Mesendoderm (in vitro differentiated cells): ENCODE measurements at regions not wholly inside any gene's neighbourhood (a gene's known extent, or its start where the extent isn't known, plus 50 kb on each side); places are given as distances from the start of the nearest gene placed in this dataset.
"Not testable (repeated sequence)": the region's sequence is repeated elsewhere in the genome, so short reads cannot be mapped to it uniquely, and the experiment has no call there.

Source experiments
- DNase-seq: peaks from one replicate; pipeline ENCODE4 v3.0.0; 2013
- H2AK5ac ChIP-seq: 2 replicates; pipeline ENCODE4 v1.6.1; 2013; ENCODE audit warnings: low read length, inconsistent platforms
- H2BK120ac ChIP-seq: 2 replicates; pipeline ENCODE4 v1.6.1; 2013; ENCODE audit warnings: low read depth, mild to moderate bottlenecking, low read length, moderate library complexity, mixed read lengths
- H2BK15ac ChIP-seq: replicated peaks from 2 replicates; pipeline ENCODE4 v1.6.1; 2013; ENCODE audit warnings: low read depth, mild to moderate bottlenecking, moderate library complexity
- H2BK5ac ChIP-seq: 2 replicates; pipeline ENCODE4 v1.6.1; 2013; ENCODE audit warnings: low read length, inconsistent platforms
- H3K18ac ChIP-seq: 2 replicates; pipeline ENCODE4 v1.6.1; 2013; ENCODE audit warnings: mild to moderate bottlenecking, low read length, mixed read lengths
- H3K23ac ChIP-seq: one replicate; pipeline ENCODE4 v1.6.1; 2013; ENCODE audit warnings: low read length
- H3K27ac ChIP-seq: 2 replicates; pipeline ENCODE4 v1.5.1; 2013; ENCODE audit warnings: low read depth, mild to moderate bottlenecking, inconsistent platforms, low read length, moderate library complexity
- H3K27me3 ChIP-seq: 2 replicates; pipeline ENCODE4 v1.6.1; 2013; ENCODE audit warnings: low read length, control low read depth, mild to moderate bottlenecking, inconsistent platforms; ENCODE audit not compliant: insufficient read depth, poor library complexity
- H3K36me3 ChIP-seq: 2 replicates; pipeline ENCODE4 v1.6.1; 2013; ENCODE audit warnings: low read length, inconsistent platforms; ENCODE audit not compliant: control insufficient read depth, insufficient read depth
- H3K4ac ChIP-seq: one replicate; pipeline ENCODE4 v1.6.1; 2013; ENCODE audit warnings: low read depth, mild to moderate bottlenecking, low read length, moderate library complexity
- H3K4me1 ChIP-seq: 2 replicates; pipeline ENCODE4 v1.6.1; 2013; ENCODE audit warnings: low read depth, low read length, inconsistent platforms; ENCODE audit not compliant: control insufficient read depth
- H3K4me2 ChIP-seq: 2 replicates; pipeline ENCODE4 v1.6.1; 2013; ENCODE audit warnings: low read length
- H3K4me3 ChIP-seq: 2 replicates; pipeline ENCODE4 v1.5.1; 2013; ENCODE audit warnings: mild to moderate bottlenecking, low read length
- H3K56ac ChIP-seq: one replicate; pipeline ENCODE4 v1.6.1; 2013; ENCODE audit warnings: low read length
- H3K79me1 ChIP-seq: 2 replicates; pipeline ENCODE4 v1.6.1; 2013; ENCODE audit warnings: low read length, inconsistent platforms
- H3K79me2 ChIP-seq: 2 replicates; pipeline ENCODE4 v1.6.1; 2013; ENCODE audit warnings: mild to moderate bottlenecking, low read length; ENCODE audit not compliant: control insufficient read depth, insufficient read depth
- H3K9ac ChIP-seq: 2 replicates; pipeline ENCODE4 v1.6.1; 2013; ENCODE audit warnings: low read length, inconsistent platforms
- H4K5ac ChIP-seq: one replicate; pipeline ENCODE4 v1.6.1; 2013; ENCODE audit warnings: low read length
- H4K8ac ChIP-seq: one replicate; pipeline ENCODE4 v1.6.1; 2013; ENCODE audit warnings: low read depth, mild to moderate bottlenecking, control low read depth, low read length, moderate library complexity
- WGBS: extraction: QIAGEN DNeasy Blood & Tissue Kit; methylation state at CpG from one replicate; pipeline ENCODE4 v1.1.7; 2013; ENCODE audit warnings: low lambda C conversion rate, missing lambda C conversion rate; ENCODE audit not compliant: insufficient coverage; ENCODE audit errors: extremely low coverage; 5-methylcytosine and 5-hydroxymethylcytosine counted together

GRCh38 chr12:46537387-46537955 lies 164.9 kb upstream of the SLC38A2 start:
- no peak overlapping the region for H3K56ac ChIP-seq

GRCh38 chr12:46536316-46536715 lies 163.7 kb upstream of the SLC38A2 start:
- H3K27me3 ChIP-seq, H3K23ac ChIP-seq, H3K56ac ChIP-seq, H2BK15ac ChIP-seq, H2BK5ac ChIP-seq, H3K4me1 ChIP-seq, H3K18ac ChIP-seq, H3K9ac ChIP-seq, H2BK120ac ChIP-seq, DNase-seq, H3K36me3 ChIP-seq, H3K4me3 ChIP-seq, H4K8ac ChIP-seq, H3K27ac ChIP-seq, H4K5ac ChIP-seq, H3K4ac ChIP-seq, H3K79me2 ChIP-seq, H3K4me2 ChIP-seq, H2AK5ac ChIP-seq, H3K79me1 ChIP-seq: not testable (repeated sequence)
- no CpG with 5 or more reads among the region's 3 CpGs for WGBS

More at GRCh38 chr12:46537387-46537955, 164.9 kb upstream of the SLC38A2 start:
- H3K4me1 ChIP-seq, result no peaks in the 10 kb centered on the region
- H2BK120ac ChIP-seq, result no peak overlapping the region
- no CpG with 5 or more reads among the region's 4 CpGs for WGBS
- DNase-seq, result no peak
- H3K18ac ChIP-seq, result no peak overlapping the region
- no peaks in the 10 kb centered on the region for H3K27me3 ChIP-seq
- H4K5ac ChIP-seq, result no peak overlapping the region
- no peak overlapping the region for H4K8ac ChIP-seq
- no peak overlapping the region for H2AK5ac ChIP-seq
- no peak overlapping the region for H3K4me2 ChIP-seq
- H2BK15ac ChIP-seq, result no peak overlapping the region
- H3K4me3 ChIP-seq, result no peak overlapping the region
- H3K79me2 ChIP-seq, result no peaks in the 10 kb centered on the region
- no peak overlapping the region for H3K23ac ChIP-seq
- H3K9ac ChIP-seq, result no peak overlapping the region
- no peaks in the 10 kb centered on the region for H3K79me1 ChIP-seq
- H3K27ac ChIP-seq, result no peak overlapping the region
- H3K36me3 ChIP-seq, result no peaks in the 10 kb centered on the region
- H3K4ac ChIP-seq, result no peak overlapping the region
- no peak overlapping the region for H2BK5ac ChIP-seq

DNA sequence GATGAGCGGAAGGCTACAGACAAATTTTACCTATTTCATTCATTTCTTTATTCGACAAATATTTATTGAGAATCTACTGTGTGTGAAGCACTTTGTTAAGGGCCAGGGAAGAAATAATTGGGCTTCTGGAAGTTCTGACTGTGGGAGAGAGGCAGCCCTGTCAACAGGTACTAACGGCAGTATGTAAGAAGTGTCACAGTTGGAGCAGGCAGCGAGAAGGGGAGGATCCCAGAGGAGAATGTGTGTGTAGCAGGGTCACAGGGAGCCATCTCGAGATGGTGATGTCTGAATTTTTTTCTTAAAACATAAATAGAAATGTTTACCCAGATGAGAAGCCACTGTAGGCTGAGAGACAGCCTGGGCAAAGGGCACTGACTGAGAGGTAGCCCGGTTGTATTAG lies 163.3 kb upstream of the SLC38A2 start:
- no peaks in the 10 kb centered on the region for H3K36me3 ChIP-seq
- H3K9ac ChIP-seq, result no peak overlapping the region
- no peak overlapping the region for H3K27ac ChIP-seq
- no peak overlapping the region for H3K4me2 ChIP-seq
- no peaks in the 10 kb centered on the region for H3K79me2 ChIP-seq
- H3K4ac ChIP-seq, result no peak overlapping the region
- no peaks in the 10 kb centered on the region for H3K4me1 ChIP-seq
- no peak overlapping the region for H2BK15ac ChIP-seq
- H2AK5ac ChIP-seq, result no peak overlapping the region
- no peak overlapping the region for H4K5ac ChIP-seq
- no peaks in the 10 kb centered on the region for H3K79me1 ChIP-seq
- no peak overlapping the region for H3K23ac ChIP-seq
- no peak overlapping the region for H2BK5ac ChIP-seq
- no peaks in the 10 kb centered on the region for H3K27me3 ChIP-seq
- no peak overlapping the region for H4K8ac ChIP-seq
- H3K18ac ChIP-seq, result no peak overlapping the region
- H3K4me3 ChIP-seq, result no peak overlapping the region
- no peak for DNase-seq
- no peak overlapping the region for H2BK120ac ChIP-seq
- no CpG with 5 or more reads among the region's 6 CpGs for WGBS
- no peak overlapping the region for H3K56ac ChIP-seq

DNA sequence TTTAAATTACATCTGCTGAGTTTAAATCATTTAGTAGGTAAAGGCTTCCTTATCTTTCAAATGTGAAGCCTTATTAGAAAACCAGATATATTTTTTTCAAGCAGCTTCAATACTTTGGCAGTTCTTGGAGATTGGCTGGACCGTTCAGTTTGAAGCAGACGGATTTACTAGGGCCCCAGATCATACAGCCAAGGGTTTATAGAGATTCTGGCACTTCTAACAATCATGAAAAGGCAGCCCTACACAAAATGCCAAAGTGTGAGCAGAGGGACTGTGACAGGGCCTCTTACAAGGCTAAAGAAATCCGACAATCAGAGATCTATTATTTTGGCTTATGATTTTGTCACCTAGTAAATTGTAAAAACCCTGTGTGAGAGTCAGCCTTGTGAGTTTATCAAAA lies 162.8 kb upstream of the SLC38A2 start:
- H2AK5ac ChIP-seq, result no peak overlapping the region
- no peak overlapping the region for H3K23ac ChIP-seq
- no peaks in the 10 kb centered on the region for H3K36me3 ChIP-seq
- no CpG with 5 or more reads among the region's 3 CpGs for WGBS
- H4K8ac ChIP-seq, result no peak overlapping the region
- no peak overlapping the region for H4K5ac ChIP-seq
- H3K79me2 ChIP-seq, result no peaks in the 10 kb centered on the region
- H3K27ac ChIP-seq, result no peak overlapping the region
- no peaks in the 10 kb centered on the region for H3K79me1 ChIP-seq
- H3K4ac ChIP-seq, result no peak overlapping the region
- H2BK5ac ChIP-seq, result no peak overlapping the region
- no peak overlapping the region for H2BK120ac ChIP-seq
- H3K18ac ChIP-seq, result no peak overlapping the region
- H3K27me3 ChIP-seq, result no peaks in the 10 kb centered on the region
- H3K56ac ChIP-seq, result no peak overlapping the region
- DNase-seq, result no peak
- no peak overlapping the region for H2BK15ac ChIP-seq
- H3K4me3 ChIP-seq, result no peak overlapping the region
- H3K4me1 ChIP-seq, result no peaks in the 10 kb centered on the region
- H3K4me2 ChIP-seq, result no peak overlapping the region
- H3K9ac ChIP-seq, result no peak overlapping the region

DNA sequence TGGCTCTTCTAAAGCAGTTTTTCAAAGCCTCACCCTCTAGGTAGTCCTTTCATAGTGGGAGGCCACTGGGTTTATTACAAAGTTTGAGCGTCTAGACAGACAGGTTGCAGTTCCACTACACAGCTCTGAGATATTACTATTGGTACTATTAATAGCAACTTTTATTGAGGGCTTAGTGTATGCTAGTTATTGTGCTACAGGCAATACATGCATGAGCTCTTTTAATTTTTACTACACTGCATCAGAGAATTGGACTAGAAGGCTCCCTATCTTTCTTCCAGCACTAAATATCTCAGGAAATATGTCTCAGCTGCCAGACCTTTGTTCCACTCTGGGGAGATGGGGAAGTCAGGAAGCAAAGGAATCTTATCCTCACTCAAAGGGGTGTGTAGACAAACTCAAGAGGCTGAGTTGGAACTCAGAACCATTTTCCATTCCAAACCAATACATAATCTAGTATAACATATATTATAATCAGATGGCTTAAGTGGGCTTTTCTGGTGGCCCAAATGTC lies 161.8 kb upstream of the SLC38A2 start:
- H2AK5ac ChIP-seq, result no peak overlapping the region
- no CpG with 5 or more reads among the region's 1 CpG for WGBS
- H2BK120ac ChIP-seq, result no peak overlapping the region
- no peak overlapping the region for H3K18ac ChIP-seq
- no peaks in the 10 kb centered on the region for H3K27me3 ChIP-seq
- H4K5ac ChIP-seq, result no peak overlapping the region
- H3K79me2 ChIP-seq, result no peaks in the 10 kb centered on the region
- no peak overlapping the region for H4K8ac ChIP-seq
- H3K4me1 ChIP-seq, result no peaks in the 10 kb centered on the region
- no peak for DNase-seq
- no peaks in the 10 kb centered on the region for H3K36me3 ChIP-seq
- no peak overlapping the region for H3K23ac ChIP-seq
- H3K9ac ChIP-seq, result no peak overlapping the region
- no peaks in the 10 kb centered on the region for H3K79me1 ChIP-seq
- no peak overlapping the region for H3K4me2 ChIP-seq
- H2BK5ac ChIP-seq, result no peak overlapping the region
- H3K4me3 ChIP-seq, result no peak overlapping the region
- no peak overlapping the region for H3K4ac ChIP-seq
- H2BK15ac ChIP-seq, result no peak overlapping the region
- H3K27ac ChIP-seq, result no peak overlapping the region
- no peak overlapping the region for H3K56ac ChIP-seq

GRCh38 chr12:46533723-46534122 lies 161.2 kb upstream of the SLC38A2 start:
- no peak overlapping the region for H3K4me3 ChIP-seq
- no peak for DNase-seq
- no peak overlapping the region for H3K23ac ChIP-seq
- H3K27me3 ChIP-seq, result no peaks in the 10 kb centered on the region
- no peaks in the 10 kb centered on the region for H3K36me3 ChIP-seq
- H3K79me2 ChIP-seq, result no peaks in the 10 kb centered on the region
- no peak overlapping the region for H3K9ac ChIP-seq
- H3K4me2 ChIP-seq, result no peak overlapping the region
- no peak overlapping the region for H2BK15ac ChIP-seq
- H4K5ac ChIP-seq, result no peak overlapping the region
- no peak overlapping the region for H2BK120ac ChIP-seq
- H3K4me1 ChIP-seq, result no peaks in the 10 kb centered on the region
- no peak overlapping the region for H3K27ac ChIP-seq
- no peak overlapping the region for H3K56ac ChIP-seq
- no CpG with 5 or more reads among the region's 2 CpGs for WGBS
- H3K18ac ChIP-seq, result no peak overlapping the region
- H3K79me1 ChIP-seq, result no peaks in the 10 kb centered on the region
- no peak overlapping the region for H4K8ac ChIP-seq
- no peak overlapping the region for H2BK5ac ChIP-seq
- H3K4ac ChIP-seq, result no peak overlapping the region
- H2AK5ac ChIP-seq, result no peak overlapping the region
